Adrenal gland (tissue), 5 donors: ENCODE measurements at regions not wholly inside any gene's neighbourhood (a gene's known extent, or its start where the extent isn't known, plus 50 kb on each side); places are given as distances from the start of the nearest gene placed in this dataset.

Experiments
- CTCF ChIP-seq, 6 experiments: fragments of 450-650 bp in 4 of 6; fragments of 200-600 bp in 2 of 6; sonication (generic) in 1 of 6; IDR thresholded peaks; 1 replicate in 5 of 6; 2 replicates in 1 of 6; pipeline versions ENCODE4 v1.5.1 to v1.8.0; 2016 to 2021; ENCODE audit warnings: antibody characterized with exemption in 6 of 6, mild to moderate bottlenecking in 2 of 6, moderate library complexity in 1 of 6
- POLR2A ChIP-seq, 2 donors: fragments of 450-650 bp; IDR thresholded peaks; one replicate each; pipeline ENCODE4 v1.6.1; 2017; ENCODE audit warnings: antibody characterized with exemption in 2 of 2, mild to moderate bottlenecking in 2 of 2, moderate library complexity in 1 of 2
- donor health status: DM: no; HTN: no; CAD: no.

GRCh38 chrX:38930474-38930873 lies 129.2 kb downstream of the MID1IP1 start:
- TF ChIP-seq CTCF (IDR thresholded peaks at IDR 0.05) (no peak), POLR2A (IDR thresholded peaks at IDR 0.05) (no peak)
